GM13976 (cell line): ENCODE measurements at regions not wholly inside any gene's neighbourhood (a gene's known extent, or its start where the extent isn't known, plus 50 kb on each side); places are given as distances from the start of the nearest gene placed in this dataset.

Source experiments
- DNase-seq: peaks from one replicate; pipeline ENCODE4 v3.0.0; 2012; ENCODE audit warnings: low spot score
- CTCF ChIP-seq: IDR thresholded peaks from 2 replicates; pipeline ENCODE4 v1.5.1; 2012; ENCODE audit warnings: borderline replicate concordance, mild to moderate bottlenecking; ENCODE audit not compliant: insufficient read depth; ENCODE audit errors: extremely low read depth, missing control alignments, control extremely low read depth
- in situ Hi-C: fragments of 300-500 bp; cut with MboI; formaldehyde crosslinking; loops from one replicate; pipeline ENCODE4 v1.12.0; 2022; ENCODE audit warnings: low sequenced_read_pairs, mixed read lengths, inconsistent platforms; ENCODE audit not compliant: unreplicated experiment

- in situ Hi-C loops = loop anchor here (10.0 kb wide), 1 partner anchor 410 kb away; no protein-coding TSS in a partner anchor
- peak; percentile 49 for TF ChIP-seq CTCF
- peak; percentile 65 for DNase-seq
These were observed 285.1 kb downstream of the MTX2 start for GRCh38 chr2:176554101-176555048.

- TF ChIP-seq CTCF = no peak
- in situ Hi-C loops = loop anchor here (10.0 kb wide), 1 partner anchor 410 kb away; no protein-coding TSS in a partner anchor
- no peak for DNase-seq
These were observed 285.9 kb downstream of the MTX2 start for GRCh38 chr2:176555112-176555511.

DNA sequence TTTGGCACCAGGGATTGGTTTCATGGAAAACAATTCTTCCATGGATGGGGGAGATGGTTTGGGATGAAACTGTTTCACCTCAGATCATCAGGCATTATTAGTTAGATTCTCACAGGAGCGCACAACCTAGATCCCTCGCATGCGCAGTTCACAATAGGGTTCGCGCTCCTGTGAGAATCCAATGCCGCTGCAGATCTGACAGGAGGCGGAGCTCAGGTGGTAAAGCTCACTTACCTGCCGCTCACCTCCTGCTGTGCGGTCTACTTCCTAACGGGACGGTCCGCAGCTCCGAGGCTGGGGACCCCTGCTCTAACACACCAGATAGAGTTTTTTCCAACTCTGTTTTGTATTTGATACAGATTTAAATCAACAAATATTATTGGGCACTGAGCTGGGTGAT is 286.5 kb downstream of the MTX2 start:
- TF ChIP-seq CTCF = no peak
- DNase-seq = no peak
- in situ Hi-C loops = loop anchor here (10.0 kb wide), 1 partner anchor 411 kb away; no protein-coding TSS in a partner anchor

DNA sequence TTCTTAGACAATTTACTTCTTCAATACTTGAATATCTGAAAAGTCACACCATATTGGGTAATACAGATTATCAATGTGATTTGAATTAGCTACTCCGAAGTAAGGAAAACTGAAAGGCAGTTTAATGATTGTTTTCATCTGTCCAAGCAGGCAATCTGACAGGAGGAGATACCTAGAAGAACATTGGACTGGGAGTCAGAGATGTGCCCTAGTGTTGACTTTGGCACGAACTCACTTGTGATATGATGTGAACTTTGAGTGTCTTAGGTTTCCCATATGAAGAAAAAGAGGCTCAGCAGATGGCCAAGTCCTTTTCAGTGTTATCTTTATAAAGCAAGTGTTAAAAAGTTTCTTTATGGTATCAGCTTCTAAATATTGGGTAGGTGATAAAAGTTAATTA is 287.1 kb downstream of the MTX2 start:
- in situ Hi-C loops = loop anchor here (10.0 kb wide), 1 partner anchor 412 kb away; no protein-coding TSS in a partner anchor
- DNase-seq = no peak
- no peak for TF ChIP-seq CTCF

- DNase-seq = no peak
- TF ChIP-seq CTCF = no peak
- in situ Hi-C loops = loop anchor here (10.0 kb wide), 1 partner anchor 413 kb away; no protein-coding TSS in a partner anchor
These were observed 288.6 kb downstream of the MTX2 start for GRCh38 chr2:176557821-176558220.

DNA sequence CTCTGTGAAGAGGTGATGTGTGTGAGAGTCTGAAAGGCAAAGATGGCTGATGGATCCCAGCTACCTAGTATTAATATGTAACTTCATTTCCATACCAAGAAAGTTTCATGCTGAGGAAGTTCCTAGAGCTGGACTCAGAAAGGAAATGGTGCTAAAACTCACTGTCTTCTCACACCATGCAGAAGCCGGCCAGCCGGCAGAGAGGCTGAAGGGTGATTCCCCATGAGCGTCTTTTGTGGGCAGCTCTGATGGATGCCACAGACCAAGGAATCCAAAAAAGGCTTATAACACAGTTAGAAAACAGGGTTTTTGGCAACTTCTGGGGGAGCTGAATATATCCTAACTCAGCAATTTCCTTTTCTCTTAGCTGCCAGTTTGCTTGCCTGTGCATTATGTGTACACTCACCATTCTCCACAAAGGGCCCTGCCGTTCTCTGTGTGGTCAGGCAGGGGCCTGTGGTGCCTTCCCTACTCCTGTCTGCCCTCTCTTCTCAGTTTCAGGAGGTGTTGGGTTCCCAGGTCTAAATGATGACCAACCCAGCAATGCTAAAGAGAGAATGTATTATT is 289.4 kb downstream of the MTX2 start:
- no peak for TF ChIP-seq CTCF
- no peak for DNase-seq
- in situ Hi-C loops = loop anchor here (10.0 kb wide), 1 partner anchor 414 kb away; no protein-coding TSS in a partner anchor
